WTC11 (cell line): ENCODE measurements at regions not wholly inside any gene's neighbourhood (a gene's known extent, or its start where the extent isn't known, plus 50 kb on each side); places are given as distances from the start of the nearest gene placed in this dataset.

Source experiments
- ATAC-seq: fragments of 200-7000 bp; cut with Tn5 transposase; 2 replicates; pipeline ENCODE4 v1.10.0; 2021; ENCODE audit warnings: mild to moderate bottlenecking, moderate library complexity
- CTCF ChIA-PET: fragments of 300-600 bp; sonication (Branson Sonifier 250); formaldehyde crosslinking; loops from one replicate; lab custom pipeline; 2021; ENCODE audit warnings: antibody characterized with exemption; lab: Charles Lee
- POLR2A ChIA-PET: fragments of 350-600 bp; sonication (Branson Sonifier 250); formaldehyde crosslinking; loops from one replicate; lab custom pipeline; 2021; ENCODE audit warnings: antibody characterized with exemption; lab: Charles Lee
- DNase-seq: peaks from one replicate; pipeline ENCODE4 v3.0.0; 2021; ENCODE audit warnings: low spot score
- H3K27ac Mint-ChIP-seq: 2 replicates; pipeline ENCODE4 v1.8.0; 2021; ENCODE audit warnings: mixed read lengths
- H3K27me3 Mint-ChIP-seq: 2 replicates; pipeline ENCODE4 v1.8.0; 2021; ENCODE audit warnings: low read depth, mild to moderate bottlenecking, moderate library complexity, mixed read lengths
- H3K36me3 Mint-ChIP-seq: 2 replicates; pipeline ENCODE4 v1.8.0; 2021; ENCODE audit warnings: mixed read lengths
- H3K4me1 Mint-ChIP-seq: 2 replicates; pipeline ENCODE4 v1.8.0; 2022; ENCODE audit warnings: mixed read lengths
- H3K4me3 Mint-ChIP-seq: 2 replicates; pipeline ENCODE4 v1.8.0; 2021; ENCODE audit warnings: mild to moderate bottlenecking, moderate library complexity, mixed read lengths
- H3K9me3 Mint-ChIP-seq: 2 replicates; pipeline ENCODE4 v1.8.0; 2021; ENCODE audit warnings: mixed read lengths
- ATF1 ChIP-seq: sonication (generic); formaldehyde crosslinking; IDR thresholded peaks from 2 replicates; pipeline ENCODE4 v1.8.1; 2023; ENCODE audit warnings: mild to moderate bottlenecking, moderate library complexity, missing genetic modification reagents
- EMX1 ChIP-seq: fragments of 250-450 bp; sonication (Bioruptor Pico); IDR thresholded peaks from 2 replicates; pipeline ENCODE4 v1.8.0; 2021; ENCODE audit warnings: mild to moderate bottlenecking
- FOXJ3 ChIP-seq: sonication (generic); formaldehyde crosslinking; IDR thresholded peaks from 2 replicates; pipeline ENCODE4 v1.9.0; 2021; ENCODE audit warnings: missing genetic modification reagents, mild to moderate bottlenecking, borderline replicate concordance
- GTF2I ChIP-seq: fragments of 250-450 bp; sonication (Bioruptor Pico); conservative IDR thresholded peaks from 2 replicates; pipeline ENCODE4 v1.4.0; 2021; ENCODE audit warnings: mild to moderate bottlenecking
- JUN ChIP-seq: sonication (generic); formaldehyde crosslinking; IDR thresholded peaks from 2 replicates; pipeline ENCODE4 v1.8.0; 2023; ENCODE audit warnings: mild to moderate bottlenecking, missing genetic modification reagents
- NFATC4 ChIP-seq: fragments of 250-450 bp; sonication (Bioruptor Pico); IDR thresholded peaks from 2 replicates; pipeline ENCODE4 v1.9.0; 2021; ENCODE audit warnings: mild to moderate bottlenecking
- OVOL2 ChIP-seq: fragments of 250-450 bp; sonication (Bioruptor Pico); IDR thresholded peaks from 2 replicates; pipeline ENCODE4 v1.9.0; 2021; ENCODE audit warnings: mild to moderate bottlenecking, borderline replicate concordance
- RORB ChIP-seq: fragments of 250-450 bp; sonication (Bioruptor Pico); IDR thresholded peaks from 2 replicates; pipeline ENCODE4 v1.9.0; 2021; ENCODE audit warnings: mild to moderate bottlenecking
- SMAD3 ChIP-seq: sonication (generic); formaldehyde crosslinking; IDR thresholded peaks from 2 replicates; pipeline ENCODE4 v1.8.0; 2022; ENCODE audit warnings: missing genetic modification reagents, mild to moderate bottlenecking, borderline replicate concordance
- ZNF138 ChIP-seq: sonication (generic); formaldehyde crosslinking; conservative IDR thresholded peaks from 2 replicates; pipeline ENCODE4 v1.8.1; 2022; ENCODE audit warnings: mild to moderate bottlenecking, moderate library complexity, missing genetic modification reagents
- ZNF317 ChIP-seq: sonication (generic); formaldehyde crosslinking; IDR thresholded peaks from 2 replicates; pipeline ENCODE4 v1.8.1; 2023; ENCODE audit warnings: low read depth, mild to moderate bottlenecking, moderate library complexity, missing genetic modification reagents, borderline replicate concordance
- ZNF423 ChIP-seq: fragments of 250-450 bp; sonication (Bioruptor Pico); IDR thresholded peaks from 2 replicates; pipeline ENCODE4 v2.1.2; 2022; ENCODE audit warnings: mild to moderate bottlenecking, moderate library complexity
- TF ChIP-seq, protein P1 (sequence below): sonication (generic); formaldehyde crosslinking; IDR thresholded peaks from 2 replicates; pipeline ENCODE4 v1.8.1; 2023; ENCODE audit warnings: mild to moderate bottlenecking, missing genetic modification reagents
- TF ChIP-seq, protein P2 (sequence below): sonication (generic); formaldehyde crosslinking; IDR thresholded peaks from 2 replicates; pipeline ENCODE4 v1.8.1; 2022; ENCODE audit warnings: missing genetic modification reagents, borderline replicate concordance
- TF ChIP-seq, protein P3 (sequence below): sonication (generic); formaldehyde crosslinking; IDR thresholded peaks from 2 replicates; pipeline ENCODE4 v1.8.0; 2023; ENCODE audit warnings: missing genetic modification reagents, mild to moderate bottlenecking, borderline replicate concordance
- TF ChIP-seq, protein P4 (sequence below): sonication (generic); formaldehyde crosslinking; IDR thresholded peaks from 2 replicates; pipeline ENCODE4 v1.8.0; 2022; ENCODE audit warnings: mild to moderate bottlenecking, missing genetic modification reagents
- TF ChIP-seq, protein P5 (sequence below): sonication (generic); formaldehyde crosslinking; conservative IDR thresholded peaks from 2 replicates; pipeline ENCODE4 v1.8.1; 2022; ENCODE audit warnings: mild to moderate bottlenecking, missing genetic modification reagents
- TF ChIP-seq, protein P6 (sequence below): sonication (generic); formaldehyde crosslinking; conservative IDR thresholded peaks from 2 replicates; pipeline ENCODE4 v1.8.1; 2023; ENCODE audit warnings: mild to moderate bottlenecking, low read depth, missing genetic modification reagents, moderate library complexity
- TF ChIP-seq, protein P7 (sequence below): fragments of 250-450 bp; sonication (Bioruptor Pico); IDR thresholded peaks from 2 replicates; pipeline ENCODE4 v1.9.0; 2021; ENCODE audit warnings: mild to moderate bottlenecking

DNA sequence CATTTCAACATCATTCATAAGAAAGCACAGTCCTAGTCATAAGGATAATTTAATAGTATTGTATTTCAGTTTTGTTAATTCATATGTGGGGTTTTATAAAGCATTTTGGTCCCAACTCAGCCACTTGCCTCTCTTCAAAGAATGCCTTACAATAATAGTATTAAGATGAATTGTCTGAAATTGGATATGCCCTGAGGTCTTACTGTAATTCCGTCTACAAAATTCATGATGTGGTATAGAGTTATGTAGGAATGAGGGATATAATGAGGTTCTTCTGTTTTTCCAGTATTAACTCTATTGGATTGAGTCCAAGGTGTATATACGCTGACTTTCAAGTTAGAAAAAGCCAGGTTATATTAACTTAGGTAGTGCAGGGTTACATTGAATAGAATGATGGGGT, 177.0 kb downstream of the GOLIM4 start:
- DNase-seq: no peak
- Mint-ChIP-seq H3K36me3 (no peaks in the 10 kb centered on the region), H3K9me3 (peaks cover 11% of the 10 kb centered on the region), H3K27ac (no peak overlapping the region), H3K27me3 (no peaks in the 10 kb centered on the region), H3K4me3 (no peak overlapping the region), H3K4me1 (peaks cover 24% of the 10 kb centered on the region)
- no peak for ATAC-seq
- POLR2A ChIA-PET: no interaction called here
- TF ChIP-seq, protein P1, sequence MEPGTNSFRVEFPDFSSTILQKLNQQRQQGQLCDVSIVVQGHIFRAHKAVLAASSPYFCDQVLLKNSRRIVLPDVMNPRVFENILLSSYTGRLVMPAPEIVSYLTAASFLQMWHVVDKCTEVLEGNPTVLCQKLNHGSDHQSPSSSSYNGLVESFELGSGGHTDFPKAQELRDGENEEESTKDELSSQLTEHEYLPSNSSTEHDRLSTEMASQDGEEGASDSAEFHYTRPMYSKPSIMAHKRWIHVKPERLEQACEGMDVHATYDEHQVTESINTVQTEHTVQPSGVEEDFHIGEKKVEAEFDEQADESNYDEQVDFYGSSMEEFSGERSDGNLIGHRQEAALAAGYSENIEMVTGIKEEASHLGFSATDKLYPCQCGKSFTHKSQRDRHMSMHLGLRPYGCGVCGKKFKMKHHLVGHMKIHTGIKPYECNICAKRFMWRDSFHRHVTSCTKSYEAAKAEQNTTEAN (CRISPR knock-in tag): no peak
- TF ChIP-seq, protein P2, sequence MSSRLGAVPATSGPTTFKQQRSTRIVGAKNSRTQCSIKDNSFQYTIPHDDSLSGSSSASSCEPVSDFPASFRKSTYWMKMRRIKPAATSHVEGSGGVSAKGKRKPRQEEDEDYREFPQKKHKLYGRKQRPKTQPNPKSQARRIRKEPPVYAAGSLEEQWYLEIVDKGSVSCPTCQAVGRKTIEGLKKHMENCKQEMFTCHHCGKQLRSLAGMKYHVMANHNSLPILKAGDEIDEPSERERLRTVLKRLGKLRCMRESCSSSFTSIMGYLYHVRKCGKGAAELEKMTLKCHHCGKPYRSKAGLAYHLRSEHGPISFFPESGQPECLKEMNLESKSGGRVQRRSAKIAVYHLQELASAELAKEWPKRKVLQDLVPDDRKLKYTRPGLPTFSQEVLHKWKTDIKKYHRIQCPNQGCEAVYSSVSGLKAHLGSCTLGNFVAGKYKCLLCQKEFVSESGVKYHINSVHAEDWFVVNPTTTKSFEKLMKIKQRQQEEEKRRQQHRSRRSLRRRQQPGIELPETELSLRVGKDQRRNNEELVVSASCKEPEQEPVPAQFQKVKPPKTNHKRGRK (CRISPR knock-in tag): no peak
- TF ChIP-seq, protein P3, sequence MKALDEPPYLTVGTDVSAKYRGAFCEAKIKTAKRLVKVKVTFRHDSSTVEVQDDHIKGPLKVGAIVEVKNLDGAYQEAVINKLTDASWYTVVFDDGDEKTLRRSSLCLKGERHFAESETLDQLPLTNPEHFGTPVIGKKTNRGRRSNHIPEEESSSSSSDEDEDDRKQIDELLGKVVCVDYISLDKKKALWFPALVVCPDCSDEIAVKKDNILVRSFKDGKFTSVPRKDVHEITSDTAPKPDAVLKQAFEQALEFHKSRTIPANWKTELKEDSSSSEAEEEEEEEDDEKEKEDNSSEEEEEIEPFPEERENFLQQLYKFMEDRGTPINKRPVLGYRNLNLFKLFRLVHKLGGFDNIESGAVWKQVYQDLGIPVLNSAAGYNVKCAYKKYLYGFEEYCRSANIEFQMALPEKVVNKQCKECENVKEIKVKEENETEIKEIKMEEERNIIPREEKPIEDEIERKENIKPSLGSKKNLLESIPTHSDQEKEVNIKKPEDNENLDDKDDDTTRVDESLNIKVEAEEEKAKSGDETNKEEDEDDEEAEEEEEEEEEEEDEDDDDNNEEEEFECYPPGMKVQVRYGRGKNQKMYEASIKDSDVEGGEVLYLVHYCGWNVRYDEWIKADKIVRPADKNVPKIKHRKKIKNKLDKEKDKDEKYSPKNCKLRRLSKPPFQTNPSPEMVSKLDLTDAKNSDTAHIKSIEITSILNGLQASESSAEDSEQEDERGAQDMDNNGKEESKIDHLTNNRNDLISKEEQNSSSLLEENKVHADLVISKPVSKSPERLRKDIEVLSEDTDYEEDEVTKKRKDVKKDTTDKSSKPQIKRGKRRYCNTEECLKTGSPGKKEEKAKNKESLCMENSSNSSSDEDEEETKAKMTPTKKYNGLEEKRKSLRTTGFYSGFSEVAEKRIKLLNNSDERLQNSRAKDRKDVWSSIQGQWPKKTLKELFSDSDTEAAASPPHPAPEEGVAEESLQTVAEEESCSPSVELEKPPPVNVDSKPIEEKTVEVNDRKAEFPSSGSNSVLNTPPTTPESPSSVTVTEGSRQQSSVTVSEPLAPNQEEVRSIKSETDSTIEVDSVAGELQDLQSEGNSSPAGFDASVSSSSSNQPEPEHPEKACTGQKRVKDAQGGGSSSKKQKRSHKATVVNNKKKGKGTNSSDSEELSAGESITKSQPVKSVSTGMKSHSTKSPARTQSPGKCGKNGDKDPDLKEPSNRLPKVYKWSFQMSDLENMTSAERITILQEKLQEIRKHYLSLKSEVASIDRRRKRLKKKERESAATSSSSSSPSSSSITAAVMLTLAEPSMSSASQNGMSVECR: no peak
- CTCF ChIA-PET: no interaction called here

DNA sequence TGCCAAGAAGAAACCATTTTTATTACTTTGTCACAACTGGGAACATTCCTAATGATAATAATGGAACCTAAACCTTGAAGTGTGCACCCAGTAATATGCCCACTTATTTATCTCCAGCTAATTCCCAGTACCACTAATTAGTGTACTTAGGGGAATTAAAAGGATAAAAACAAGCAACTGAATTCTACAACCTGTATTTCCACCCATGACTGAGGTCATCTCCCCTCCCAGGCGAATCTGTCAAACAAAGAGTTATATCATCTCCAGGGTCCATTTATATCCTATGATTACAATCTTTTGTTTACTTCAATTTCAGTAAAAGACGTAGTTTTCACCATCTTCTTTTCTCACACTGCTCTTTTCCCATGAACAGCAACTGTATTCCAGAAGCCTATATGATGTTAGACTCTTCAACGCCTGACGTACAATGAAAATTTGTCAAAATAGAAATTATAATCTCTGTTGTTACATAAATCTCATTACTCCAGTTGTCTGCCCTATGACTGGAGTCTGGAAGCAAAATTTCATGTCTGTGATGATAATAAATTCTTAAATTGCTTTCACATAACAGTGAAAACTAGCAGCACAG, 177.6 kb downstream of the GOLIM4 start:
- no peak overlapping the region for H3K27ac Mint-ChIP-seq
- ATAC-seq: no peak

More for the DNA sequence above, 177.6 kb downstream of the GOLIM4 start:
- Mint-ChIP-seq H3K4me1 (peaks cover 22% of the 10 kb centered on the region), H3K9me3 (peaks cover 11% of the 10 kb centered on the region), H3K4me3 (no peak overlapping the region), H3K27me3 (no peaks in the 10 kb centered on the region), H3K36me3 (no peaks in the 10 kb centered on the region)
- TF ChIP-seq NFATC4 (CRISPR knock-in tag) (no peak), SMAD3 (CRISPR knock-in tag) (no peak), ZNF317 (no peak), EMX1 (CRISPR knock-in tag) (no peak), GTF2I (CRISPR knock-in tag) (no peak), FOXJ3 (CRISPR knock-in tag) (no peak), OVOL2 (no peak), JUN (CRISPR knock-in tag) (no peak), RORB (CRISPR knock-in tag) (no peak), ATF1 (CRISPR knock-in tag) (no peak), ZNF138 (no peak), ZNF423 (CRISPR knock-in tag) (no peak)
- TF ChIP-seq, protein P4, sequence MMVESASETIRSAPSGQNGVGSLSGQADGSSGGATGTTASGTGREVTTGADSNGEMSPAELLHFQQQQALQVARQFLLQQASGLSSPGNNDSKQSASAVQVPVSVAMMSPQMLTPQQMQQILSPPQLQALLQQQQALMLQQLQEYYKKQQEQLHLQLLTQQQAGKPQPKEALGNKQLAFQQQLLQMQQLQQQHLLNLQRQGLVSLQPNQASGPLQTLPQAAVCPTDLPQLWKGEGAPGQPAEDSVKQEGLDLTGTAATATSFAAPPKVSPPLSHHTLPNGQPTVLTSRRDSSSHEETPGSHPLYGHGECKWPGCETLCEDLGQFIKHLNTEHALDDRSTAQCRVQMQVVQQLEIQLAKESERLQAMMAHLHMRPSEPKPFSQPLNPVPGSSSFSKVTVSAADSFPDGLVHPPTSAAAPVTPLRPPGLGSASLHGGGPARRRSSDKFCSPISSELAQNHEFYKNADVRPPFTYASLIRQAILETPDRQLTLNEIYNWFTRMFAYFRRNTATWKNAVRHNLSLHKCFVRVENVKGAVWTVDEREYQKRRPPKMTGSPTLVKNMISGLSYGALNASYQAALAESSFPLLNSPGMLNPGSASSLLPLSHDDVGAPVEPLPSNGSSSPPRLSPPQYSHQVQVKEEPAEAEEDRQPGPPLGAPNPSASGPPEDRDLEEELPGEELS (CRISPR knock-in tag): no peak
- TF ChIP-seq, protein P5, sequence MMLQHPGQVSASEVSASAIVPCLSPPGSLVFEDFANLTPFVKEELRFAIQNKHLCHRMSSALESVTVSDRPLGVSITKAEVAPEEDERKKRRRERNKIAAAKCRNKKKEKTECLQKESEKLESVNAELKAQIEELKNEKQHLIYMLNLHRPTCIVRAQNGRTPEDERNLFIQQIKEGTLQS: no peak
- TF ChIP-seq, protein P6, sequence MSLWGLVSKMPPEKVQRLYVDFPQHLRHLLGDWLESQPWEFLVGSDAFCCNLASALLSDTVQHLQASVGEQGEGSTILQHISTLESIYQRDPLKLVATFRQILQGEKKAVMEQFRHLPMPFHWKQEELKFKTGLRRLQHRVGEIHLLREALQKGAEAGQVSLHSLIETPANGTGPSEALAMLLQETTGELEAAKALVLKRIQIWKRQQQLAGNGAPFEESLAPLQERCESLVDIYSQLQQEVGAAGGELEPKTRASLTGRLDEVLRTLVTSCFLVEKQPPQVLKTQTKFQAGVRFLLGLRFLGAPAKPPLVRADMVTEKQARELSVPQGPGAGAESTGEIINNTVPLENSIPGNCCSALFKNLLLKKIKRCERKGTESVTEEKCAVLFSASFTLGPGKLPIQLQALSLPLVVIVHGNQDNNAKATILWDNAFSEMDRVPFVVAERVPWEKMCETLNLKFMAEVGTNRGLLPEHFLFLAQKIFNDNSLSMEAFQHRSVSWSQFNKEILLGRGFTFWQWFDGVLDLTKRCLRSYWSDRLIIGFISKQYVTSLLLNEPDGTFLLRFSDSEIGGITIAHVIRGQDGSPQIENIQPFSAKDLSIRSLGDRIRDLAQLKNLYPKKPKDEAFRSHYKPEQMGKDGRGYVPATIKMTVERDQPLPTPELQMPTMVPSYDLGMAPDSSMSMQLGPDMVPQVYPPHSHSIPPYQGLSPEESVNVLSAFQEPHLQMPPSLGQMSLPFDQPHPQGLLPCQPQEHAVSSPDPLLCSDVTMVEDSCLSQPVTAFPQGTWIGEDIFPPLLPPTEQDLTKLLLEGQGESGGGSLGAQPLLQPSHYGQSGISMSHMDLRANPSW (CRISPR knock-in tag): no peak
- TF ChIP-seq, protein P7, sequence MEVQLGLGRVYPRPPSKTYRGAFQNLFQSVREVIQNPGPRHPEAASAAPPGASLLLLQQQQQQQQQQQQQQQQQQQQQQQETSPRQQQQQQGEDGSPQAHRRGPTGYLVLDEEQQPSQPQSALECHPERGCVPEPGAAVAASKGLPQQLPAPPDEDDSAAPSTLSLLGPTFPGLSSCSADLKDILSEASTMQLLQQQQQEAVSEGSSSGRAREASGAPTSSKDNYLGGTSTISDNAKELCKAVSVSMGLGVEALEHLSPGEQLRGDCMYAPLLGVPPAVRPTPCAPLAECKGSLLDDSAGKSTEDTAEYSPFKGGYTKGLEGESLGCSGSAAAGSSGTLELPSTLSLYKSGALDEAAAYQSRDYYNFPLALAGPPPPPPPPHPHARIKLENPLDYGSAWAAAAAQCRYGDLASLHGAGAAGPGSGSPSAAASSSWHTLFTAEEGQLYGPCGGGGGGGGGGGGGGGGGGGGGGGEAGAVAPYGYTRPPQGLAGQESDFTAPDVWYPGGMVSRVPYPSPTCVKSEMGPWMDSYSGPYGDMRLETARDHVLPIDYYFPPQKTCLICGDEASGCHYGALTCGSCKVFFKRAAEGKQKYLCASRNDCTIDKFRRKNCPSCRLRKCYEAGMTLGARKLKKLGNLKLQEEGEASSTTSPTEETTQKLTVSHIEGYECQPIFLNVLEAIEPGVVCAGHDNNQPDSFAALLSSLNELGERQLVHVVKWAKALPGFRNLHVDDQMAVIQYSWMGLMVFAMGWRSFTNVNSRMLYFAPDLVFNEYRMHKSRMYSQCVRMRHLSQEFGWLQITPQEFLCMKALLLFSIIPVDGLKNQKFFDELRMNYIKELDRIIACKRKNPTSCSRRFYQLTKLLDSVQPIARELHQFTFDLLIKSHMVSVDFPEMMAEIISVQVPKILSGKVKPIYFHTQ (CRISPR knock-in tag): no peak
- ChIA-PET POLR2A (no interaction called here), CTCF (no interaction called here)
- DNase-seq: no peak
